Mononuclear cell (primary cell): ENCODE measurements at regions not wholly inside any gene's neighbourhood (a gene's known extent, or its start where the extent isn't known, plus 50 kb on each side); places are given as distances from the start of the nearest gene placed in this dataset.

Experiments
- H3K27me3 ChIP-seq: 2 replicates; pipeline ENCODE4 v1.6.0; 2011; ENCODE audit warnings: low read length, control low read depth; ENCODE audit not compliant: insufficient read depth
- H3K4me1 ChIP-seq: 2 replicates; pipeline ENCODE4 v1.5.1; 2011; ENCODE audit warnings: mild to moderate bottlenecking, low read length, control low read depth; ENCODE audit not compliant: insufficient read depth
- H3K4me3 ChIP-seq: 2 replicates; pipeline ENCODE4 v1.5.1; 2011; ENCODE audit warnings: mild to moderate bottlenecking, low read length, moderate library complexity
- H3K9me3 ChIP-seq: 2 replicates; pipeline ENCODE4 v1.5.1; 2011; ENCODE audit warnings: low read depth, mild to moderate bottlenecking, control low read depth, low read length

DNA sequence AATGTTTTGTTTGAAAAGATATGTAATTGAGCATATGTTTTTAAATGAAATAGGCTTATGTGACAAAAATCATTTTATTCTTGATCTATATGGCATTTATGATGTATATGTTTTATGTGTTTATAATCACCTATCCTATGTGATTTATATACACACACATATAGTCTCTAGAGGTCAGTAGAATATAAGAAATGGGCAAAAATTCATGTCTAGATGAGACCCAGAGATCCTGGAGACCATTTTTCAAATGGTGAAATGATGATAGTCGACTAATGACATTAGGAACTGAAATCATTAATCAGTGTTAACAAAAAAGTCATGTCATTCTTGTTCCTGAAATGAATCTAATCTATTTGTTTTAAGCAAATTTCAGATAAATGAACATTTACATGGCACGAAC lies 709.2 kb upstream of the WWC1 start:
- H3K9me3 ChIP-seq: no peaks in the 10 kb centered on the region
- H3K27me3 ChIP-seq: no peaks in the 10 kb centered on the region
- no peaks in the 10 kb centered on the region for H3K4me1 ChIP-seq
- no peak overlapping the region for H3K4me3 ChIP-seq

DNA sequence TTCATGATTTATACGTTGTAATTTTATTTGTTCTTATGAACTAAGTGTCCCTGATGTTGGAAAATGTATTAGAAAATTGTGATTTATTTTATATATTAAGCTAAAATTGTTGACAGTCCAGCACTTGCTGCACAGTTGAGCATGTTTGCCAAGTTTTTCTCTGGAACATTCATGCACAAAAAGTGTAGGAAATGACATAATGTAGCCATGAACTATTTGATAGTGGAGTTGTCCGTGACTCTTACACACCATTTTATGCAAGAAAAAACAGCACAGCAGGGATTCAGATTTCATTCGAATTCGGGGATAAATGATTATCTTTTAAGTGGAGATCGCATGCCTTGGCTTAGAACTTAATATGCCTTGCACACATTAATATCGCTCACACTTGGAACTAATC lies 708.6 kb upstream of the WWC1 start:
- Histone ChIP-seq H3K9me3 (no peaks in the 10 kb centered on the region), H3K4me1 (no peaks in the 10 kb centered on the region), H3K27me3 (no peaks in the 10 kb centered on the region), H3K4me3 (no peak overlapping the region)

DNA sequence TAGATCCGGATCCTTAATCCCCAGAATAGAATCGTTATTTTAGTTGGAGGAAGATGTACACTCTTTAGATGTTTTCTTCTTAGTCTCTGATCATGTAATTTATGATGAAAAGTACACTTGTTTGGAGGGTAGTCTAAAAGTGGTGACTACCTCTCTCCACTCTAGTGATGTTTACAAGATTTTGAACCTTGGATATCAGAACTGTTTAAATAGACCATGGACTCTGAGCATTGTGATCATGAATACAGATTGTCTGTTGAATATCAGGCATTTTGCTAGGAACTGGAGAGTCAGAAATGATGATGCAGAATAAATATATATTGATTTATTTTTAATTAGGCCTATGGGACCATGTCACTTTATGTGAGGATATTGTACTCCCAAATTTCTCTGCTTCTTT lies 706.3 kb upstream of the WWC1 start:
- H3K9me3 ChIP-seq: no peaks in the 10 kb centered on the region
- no peaks in the 10 kb centered on the region for H3K27me3 ChIP-seq
- no peak overlapping the region for H3K4me3 ChIP-seq
- H3K4me1 ChIP-seq: no peaks in the 10 kb centered on the region

DNA sequence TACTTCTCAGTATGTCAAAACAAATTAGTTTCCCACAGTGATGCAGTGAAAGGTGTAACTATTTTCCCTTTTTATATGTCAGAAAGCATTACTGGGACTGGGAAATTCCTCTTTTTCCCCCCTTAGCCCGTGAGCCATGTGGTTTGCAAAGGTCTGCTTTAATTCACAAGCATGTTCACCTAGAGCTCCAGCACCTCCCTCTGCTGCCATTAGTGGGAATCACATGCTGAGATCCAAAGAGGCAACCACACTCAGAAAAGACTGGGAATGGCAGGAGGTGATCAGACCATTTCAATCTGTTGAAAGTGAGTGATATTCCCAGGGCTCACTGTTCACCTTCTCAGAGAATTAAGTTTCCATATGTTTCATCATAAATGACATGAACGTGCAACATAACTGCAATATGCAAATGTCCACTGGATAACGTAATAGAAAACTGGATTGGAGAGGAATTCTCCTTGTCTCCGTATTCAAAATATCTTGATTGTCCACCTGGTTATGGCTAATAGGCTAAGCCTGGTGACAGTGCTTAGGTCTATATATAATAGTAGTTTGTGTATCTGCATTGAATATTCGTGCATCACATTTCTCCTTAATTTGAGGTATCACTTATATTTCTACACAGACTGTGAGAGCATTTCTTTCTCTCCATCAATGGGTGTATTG lies 703.5 kb upstream of the WWC1 start:
- no peaks in the 10 kb centered on the region for H3K9me3 ChIP-seq
- no peaks in the 10 kb centered on the region for H3K4me1 ChIP-seq
- no peak overlapping the region for H3K4me3 ChIP-seq
- no peaks in the 10 kb centered on the region for H3K27me3 ChIP-seq

DNA sequence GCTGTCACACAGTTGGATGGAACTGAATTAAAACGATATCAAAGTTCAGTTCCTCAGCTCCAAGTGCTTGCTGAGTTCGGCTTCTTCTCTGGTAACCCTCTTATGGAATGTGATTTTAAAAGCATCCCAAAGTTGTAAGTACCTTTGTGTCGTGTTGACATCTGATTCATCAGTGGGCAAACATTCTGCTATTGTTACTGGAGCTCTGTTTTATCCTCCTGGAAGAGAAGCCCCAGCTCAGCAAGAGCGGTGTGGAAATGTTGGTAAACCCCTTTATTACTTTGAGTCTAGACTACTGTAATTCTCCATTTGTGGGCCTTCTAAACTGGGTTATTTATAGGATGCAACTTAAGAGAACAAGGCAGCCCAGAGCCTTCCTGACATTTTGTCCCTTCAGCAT lies 699.3 kb upstream of the WWC1 start:
- no peaks in the 10 kb centered on the region for H3K27me3 ChIP-seq
- H3K9me3 ChIP-seq: no peaks in the 10 kb centered on the region
- no peaks in the 10 kb centered on the region for H3K4me1 ChIP-seq
- H3K4me3 ChIP-seq: no peak overlapping the region

DNA sequence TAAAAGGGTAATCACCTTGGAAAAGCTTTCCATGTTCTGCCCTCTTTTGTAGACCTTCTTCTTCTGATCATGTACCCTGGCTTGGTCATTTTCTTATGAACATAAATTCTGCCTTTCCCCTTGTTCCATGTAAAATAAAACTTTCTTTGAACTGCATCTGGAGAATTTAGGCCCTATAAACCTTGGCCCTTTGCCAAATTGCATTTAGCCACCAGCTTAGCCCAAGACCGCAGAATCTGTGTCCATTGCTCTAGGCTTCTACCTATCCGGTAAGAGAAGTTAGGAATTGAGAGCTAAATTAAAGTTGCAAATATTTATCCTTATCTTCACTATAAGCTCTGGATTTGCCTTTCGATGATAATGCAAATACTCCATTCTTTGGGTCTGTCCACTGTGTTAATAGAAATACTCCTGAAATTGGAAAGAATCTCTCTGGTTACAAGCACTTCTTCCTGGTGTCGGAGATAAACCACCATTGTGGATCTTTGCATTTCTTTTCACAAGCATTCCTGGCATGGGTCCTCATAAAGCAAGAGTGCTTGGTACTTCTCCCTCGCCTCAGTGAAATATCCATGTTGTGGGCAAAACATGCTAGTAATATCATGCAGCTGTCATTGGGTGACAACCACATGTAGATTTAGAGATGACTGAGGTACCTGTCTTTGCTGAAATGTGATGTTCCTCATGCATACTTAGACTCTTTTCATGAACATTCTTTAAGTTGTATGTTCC lies 698.0 kb upstream of the WWC1 start:
- no peaks in the 10 kb centered on the region for H3K27me3 ChIP-seq
- H3K4me3 ChIP-seq: no peak overlapping the region
- no peaks in the 10 kb centered on the region for H3K4me1 ChIP-seq
- no peaks in the 10 kb centered on the region for H3K9me3 ChIP-seq

DNA sequence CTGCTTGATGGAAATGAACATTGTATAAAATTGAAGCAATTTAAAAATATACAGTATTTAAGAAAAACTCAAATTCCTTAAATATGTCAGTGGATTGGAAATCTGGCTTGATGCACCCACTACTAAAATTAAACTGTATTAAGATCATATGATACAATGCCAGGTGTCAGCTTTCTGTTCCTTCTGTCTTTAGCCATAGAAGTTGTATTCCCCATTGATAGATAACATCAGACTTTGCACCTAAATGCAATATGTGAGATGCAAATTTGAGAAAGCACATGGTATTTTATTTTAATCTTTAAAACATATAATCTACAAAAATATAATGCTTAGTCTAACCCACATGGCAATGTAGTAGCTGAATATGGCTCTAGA lies 697.4 kb upstream of the WWC1 start:
- Histone ChIP-seq H3K27me3 (no peaks in the 10 kb centered on the region), H3K4me1 (no peaks in the 10 kb centered on the region), H3K9me3 (no peaks in the 10 kb centered on the region)

DNA sequence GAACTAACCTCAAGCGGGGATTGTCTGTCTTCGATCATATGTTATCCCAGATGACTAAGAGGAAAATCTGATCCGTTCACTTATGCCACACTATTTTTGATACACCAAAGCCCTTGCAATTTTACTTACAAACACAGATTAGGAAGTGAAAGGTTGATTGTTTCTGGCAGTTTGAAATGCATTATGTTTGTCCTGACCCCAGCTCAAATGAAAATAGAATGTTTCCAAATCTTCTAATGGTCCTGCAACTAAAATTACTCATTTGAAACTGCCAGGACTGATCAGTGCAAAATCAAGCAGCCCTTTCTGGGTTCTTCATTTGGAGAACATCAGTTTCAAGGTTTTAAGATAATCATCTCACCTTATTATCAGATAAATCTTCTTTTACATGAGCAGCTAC lies 696.7 kb upstream of the WWC1 start:
- Histone ChIP-seq H3K27me3 (no peaks in the 10 kb centered on the region), H3K4me1 (no peaks in the 10 kb centered on the region), H3K9me3 (no peaks in the 10 kb centered on the region), H3K4me3 (no peak overlapping the region)

More for the DNA sequence above, 697.4 kb upstream of the WWC1 start:
- no peak overlapping the region for H3K4me3 ChIP-seq

DNA sequence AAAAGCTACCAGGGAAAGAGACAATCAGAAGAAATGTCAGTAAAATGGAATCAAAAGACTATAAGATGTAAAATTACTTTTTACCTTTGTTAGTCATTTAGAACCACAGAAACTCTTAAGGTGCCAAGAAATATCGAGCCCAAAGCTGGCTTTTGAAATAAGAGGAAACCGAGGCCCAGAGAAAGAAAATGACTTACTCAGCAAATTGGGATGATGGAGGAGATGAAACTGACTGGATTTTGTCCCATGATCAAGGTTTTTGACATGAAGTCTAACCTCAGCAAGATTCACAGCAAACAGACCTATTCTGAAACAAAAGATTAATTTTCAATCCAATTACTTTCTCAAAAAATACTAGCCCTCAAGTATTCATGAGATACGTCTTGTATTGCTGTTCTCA lies 696.2 kb upstream of the WWC1 start:
- Histone ChIP-seq H3K9me3 (no peaks in the 10 kb centered on the region), H3K4me1 (no peaks in the 10 kb centered on the region), H3K4me3 (no peak overlapping the region), H3K27me3 (no peaks in the 10 kb centered on the region)

DNA sequence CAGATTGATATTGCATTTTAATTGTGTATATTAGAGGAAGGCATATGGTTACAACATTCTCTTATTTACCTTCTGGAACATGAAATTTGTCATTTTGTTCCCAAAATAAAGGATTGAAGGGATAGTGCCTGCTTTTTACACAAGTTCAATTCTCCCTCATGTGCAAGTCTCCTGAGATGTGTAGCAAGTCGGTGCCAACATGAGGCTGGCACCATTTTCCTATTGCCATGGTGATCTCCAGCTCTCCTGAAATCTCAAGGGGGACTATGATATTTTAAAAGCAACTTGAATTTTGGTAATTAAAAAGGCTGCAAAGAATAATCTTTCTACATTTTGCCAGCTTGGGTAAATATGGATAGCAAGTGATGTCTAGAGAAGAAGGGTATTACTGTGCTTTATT lies 693.3 kb upstream of the WWC1 start:
- H3K4me1 ChIP-seq: no peaks in the 10 kb centered on the region
- H3K4me3 ChIP-seq: no peak overlapping the region
- no peaks in the 10 kb centered on the region for H3K27me3 ChIP-seq
- H3K9me3 ChIP-seq: no peaks in the 10 kb centered on the region

DNA sequence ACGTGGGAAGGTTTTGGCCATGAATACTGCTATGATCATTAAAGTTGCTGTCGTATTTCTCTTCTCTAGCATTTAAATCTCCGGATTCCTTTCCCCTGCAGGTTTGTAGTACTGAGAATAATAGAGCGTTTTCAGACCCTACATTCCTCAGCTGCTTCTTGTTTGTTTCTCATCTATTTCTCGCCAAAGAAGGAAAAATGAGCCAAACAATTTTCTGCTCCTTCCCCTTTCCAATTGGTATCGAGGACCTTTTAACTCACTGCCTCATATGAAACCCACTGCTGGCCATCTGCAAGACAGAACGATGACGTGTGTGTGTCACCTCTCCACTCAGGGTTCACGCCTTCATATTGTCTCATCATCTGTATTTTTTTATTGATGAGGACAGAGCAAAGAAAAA lies 689.4 kb upstream of the WWC1 start:
- H3K9me3 ChIP-seq: no peaks in the 10 kb centered on the region
- H3K4me1 ChIP-seq: no peaks in the 10 kb centered on the region
- no peaks in the 10 kb centered on the region for H3K27me3 ChIP-seq
- no peak overlapping the region for H3K4me3 ChIP-seq

DNA sequence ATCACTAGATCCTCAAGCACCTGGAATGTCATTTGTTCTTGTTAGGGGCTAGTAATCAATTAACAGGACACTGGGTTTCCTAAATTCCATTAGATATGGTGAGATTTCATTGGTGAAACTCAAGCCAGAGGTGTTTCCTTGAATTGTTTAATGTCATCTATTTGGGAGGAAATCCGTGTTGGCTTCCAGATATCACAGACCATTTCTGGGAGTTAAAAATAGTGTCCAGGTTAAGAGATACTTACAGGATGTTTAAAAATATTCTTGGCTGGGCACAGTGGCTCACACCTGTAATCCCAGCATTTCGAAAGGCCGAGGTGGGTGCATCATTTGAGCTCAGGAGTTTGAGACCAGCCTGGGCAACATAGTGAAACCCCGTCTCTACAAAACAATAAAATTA lies 688.3 kb upstream of the WWC1 start:
- no peaks in the 10 kb centered on the region for H3K9me3 ChIP-seq
- no peaks in the 10 kb centered on the region for H3K4me1 ChIP-seq
- H3K27me3 ChIP-seq: no peaks in the 10 kb centered on the region
- no peak overlapping the region for H3K4me3 ChIP-seq

DNA sequence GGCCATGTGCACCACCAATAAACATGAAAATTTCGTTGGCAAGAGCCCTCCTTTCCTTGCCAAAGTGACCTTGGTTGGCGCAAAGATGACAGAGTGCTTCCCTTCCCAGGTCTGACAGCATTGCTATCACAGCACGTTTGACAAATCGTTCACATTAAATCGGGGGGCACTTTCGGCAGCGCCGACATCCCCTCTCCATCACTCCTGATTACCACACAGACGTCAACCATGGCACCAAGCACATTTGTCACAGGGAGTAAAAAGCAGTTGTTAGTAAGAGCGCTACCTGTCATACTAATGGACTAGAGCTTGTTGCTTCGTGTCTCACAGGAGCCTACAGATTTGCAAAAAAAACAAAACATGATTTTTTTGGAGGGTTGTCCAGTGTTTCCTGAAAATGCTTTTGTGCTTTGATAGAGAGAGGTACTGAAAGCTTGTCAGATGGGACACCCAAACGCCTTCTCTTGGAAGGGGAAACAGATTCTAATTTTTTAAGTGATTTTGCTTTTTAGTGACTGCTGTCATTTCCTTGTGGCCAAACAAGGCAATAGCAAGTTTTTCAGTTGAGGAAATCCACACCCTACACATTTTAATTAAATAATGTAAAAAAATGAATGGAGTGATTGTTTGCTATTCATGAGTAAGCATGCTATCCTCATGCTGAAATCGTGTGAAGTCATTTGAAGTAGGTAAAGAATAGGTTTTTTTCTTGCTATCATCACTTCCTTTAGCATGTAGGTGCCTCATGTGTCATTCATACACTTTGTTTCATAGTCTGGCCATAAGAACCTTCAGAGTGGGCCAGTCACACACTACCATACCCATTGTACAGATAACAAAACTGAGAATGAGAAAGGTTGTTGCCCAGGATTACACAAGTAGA lies 682.8 kb upstream of the WWC1 start:
- H3K27me3 ChIP-seq: no peaks in the 10 kb centered on the region
- H3K4me3 ChIP-seq: no peak overlapping the region
- H3K4me1 ChIP-seq: no peaks in the 10 kb centered on the region
- no peaks in the 10 kb centered on the region for H3K9me3 ChIP-seq

DNA sequence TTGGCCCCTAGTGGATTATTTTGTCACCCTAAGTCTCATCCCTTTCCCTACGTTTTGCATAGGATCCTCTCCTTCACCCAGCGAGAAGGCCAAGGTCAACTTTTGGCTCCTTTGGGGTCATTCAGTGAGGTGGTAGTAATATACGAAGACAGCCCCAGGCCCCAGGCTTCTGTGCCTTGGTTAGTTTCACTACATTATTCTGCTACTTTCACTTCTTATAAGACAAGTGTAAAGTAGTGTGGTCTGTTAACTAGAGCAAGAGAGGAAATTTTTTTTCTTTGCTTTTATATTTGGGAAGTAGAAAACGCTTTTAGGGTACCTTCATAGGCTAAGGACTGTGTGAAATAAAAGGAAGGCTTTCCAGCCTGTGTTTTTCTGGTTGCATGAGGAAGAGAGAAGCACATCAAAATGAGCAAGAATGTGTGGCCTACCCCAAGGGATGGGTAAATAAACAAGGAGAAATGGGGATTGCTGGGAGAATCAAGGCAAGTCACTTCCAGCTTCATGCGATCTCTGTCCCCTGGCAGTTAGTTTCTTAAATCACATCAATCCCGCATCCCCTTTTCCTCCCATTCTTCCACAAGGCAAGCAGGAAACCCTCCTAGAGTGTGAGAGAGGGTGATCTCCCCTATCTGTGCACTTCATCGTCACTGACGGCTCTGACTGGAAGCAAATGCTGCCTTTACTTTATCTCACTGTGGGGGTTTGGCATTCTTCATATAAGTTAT lies 677.0 kb upstream of the WWC1 start:
- Histone ChIP-seq H3K27me3 (no peaks in the 10 kb centered on the region), H3K9me3 (no peaks in the 10 kb centered on the region), H3K4me3 (no peak overlapping the region), H3K4me1 (no peaks in the 10 kb centered on the region)
